HG03045 (cell line): ENCODE measurements at regions not wholly inside any gene's neighbourhood (a gene's known extent, or its start where the extent isn't known, plus 50 kb on each side); places are given as distances from the start of the nearest gene placed in this dataset.

Experiments
- ATAC-seq: cut with Tn5 transposase; IDR thresholded peaks from one replicate; pipeline ENCODE4 v1.9.1; 2021; ENCODE audit warnings: mild to moderate bottlenecking, moderate library complexity; ENCODE audit not compliant: unreplicated experiment

DNA sequence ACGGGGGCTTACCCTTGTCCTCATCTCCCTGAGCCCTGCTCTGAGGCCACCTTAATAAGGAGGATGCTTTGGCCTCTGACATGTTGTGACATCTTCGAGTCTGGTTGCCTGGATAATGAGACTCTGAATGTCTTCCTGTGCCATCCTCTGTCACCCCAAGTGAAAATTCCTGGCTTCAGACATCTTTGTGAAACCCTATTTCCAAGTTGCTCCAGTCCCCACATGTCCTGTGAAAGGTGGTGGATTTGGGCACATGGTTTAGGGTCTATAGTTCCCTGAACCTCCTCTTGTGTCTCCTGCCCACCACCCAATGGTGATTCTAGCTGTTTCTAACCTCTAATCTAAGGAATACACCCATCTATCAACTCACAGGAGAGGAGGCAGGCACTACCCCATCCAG lies 223.1 kb upstream of the GLI3 start:
- ATAC-seq = no peak

DNA sequence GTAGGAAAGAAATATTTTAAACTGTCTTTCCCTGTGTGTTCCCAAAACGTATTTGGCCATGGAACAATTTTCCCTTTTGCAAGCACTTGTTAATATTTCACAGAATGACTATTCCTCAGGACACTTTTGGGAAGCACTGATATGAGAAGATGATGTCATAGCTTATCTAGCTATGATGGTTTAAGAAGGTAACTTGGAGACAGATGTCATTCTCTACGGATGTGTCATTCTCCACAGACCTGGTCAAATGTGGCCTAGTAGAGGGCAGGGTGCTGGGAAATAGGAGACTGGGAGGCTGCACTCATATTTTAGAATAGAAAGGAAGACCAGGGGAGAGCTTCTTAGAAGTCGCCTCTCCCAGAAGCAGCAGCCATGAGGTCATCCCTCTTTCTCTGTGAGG lies 220.7 kb upstream of the GLI3 start:
- ATAC-seq = no peak

DNA sequence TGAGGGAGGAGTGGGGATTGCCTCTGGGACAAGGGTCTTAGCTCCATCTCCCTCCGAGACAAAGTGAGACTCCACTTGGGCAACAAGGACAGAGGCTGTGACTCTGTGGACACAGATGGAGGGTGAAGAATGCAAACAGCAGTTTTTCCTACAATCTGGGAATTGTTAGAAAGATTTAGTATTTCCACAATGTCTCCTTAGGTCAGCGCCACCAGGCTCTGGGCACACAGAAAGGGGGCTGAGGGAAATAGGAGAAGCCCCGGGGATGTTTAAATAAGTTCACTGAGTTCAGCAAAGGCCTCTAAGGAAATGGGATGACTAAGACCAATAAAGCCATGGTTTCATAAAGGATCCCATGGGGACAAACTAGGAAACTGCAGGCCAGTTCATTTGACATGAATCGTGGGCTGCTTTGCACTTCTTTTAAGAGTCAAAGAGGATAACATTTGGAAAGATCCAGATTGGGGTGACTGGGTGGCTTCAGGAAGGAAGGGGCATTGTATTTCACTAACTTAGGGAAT lies 219.8 kb upstream of the GLI3 start:
- no peak for ATAC-seq

DNA sequence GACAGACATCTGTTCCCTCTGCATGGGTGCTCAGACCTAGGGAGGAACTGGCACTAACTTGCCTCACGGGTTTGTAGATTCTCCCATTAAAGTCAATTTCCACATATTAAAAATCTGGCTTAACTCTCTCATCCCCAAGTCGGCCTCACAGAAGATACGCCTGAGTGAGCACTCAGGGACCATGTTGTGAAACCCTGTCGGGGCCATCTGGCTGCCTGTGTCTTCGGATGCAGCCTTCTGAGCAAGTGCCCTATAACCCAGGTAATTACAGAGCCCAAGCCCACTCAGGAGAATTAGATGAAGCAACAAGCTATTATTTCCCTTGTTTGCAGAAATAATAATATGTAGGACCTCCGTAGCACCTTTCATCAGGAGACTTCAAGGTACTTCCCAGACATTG lies 219.3 kb upstream of the GLI3 start:
- no peak for ATAC-seq

DNA sequence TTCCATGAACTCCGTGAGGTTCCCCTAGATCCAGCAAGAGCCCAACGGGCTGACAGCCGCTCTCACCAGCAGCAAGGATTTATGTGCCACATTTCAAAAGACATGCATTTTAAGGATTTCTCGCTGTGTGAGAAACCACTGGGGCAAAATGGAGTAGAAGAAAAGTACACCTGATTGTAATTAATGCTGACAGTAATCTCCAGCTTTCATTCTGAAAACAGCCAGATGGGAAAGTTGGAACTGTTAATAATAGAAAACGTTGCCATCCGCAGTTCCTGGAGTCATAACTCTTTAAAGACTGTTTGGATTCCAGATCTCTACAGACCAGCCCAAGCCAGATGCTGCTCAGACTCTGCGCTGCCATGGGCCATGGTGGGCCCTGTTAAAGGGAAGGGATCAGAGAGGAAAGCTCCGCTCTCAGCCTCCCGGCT lies 216.9 kb upstream of the GLI3 start:
- ATAC-seq = no peak

DNA sequence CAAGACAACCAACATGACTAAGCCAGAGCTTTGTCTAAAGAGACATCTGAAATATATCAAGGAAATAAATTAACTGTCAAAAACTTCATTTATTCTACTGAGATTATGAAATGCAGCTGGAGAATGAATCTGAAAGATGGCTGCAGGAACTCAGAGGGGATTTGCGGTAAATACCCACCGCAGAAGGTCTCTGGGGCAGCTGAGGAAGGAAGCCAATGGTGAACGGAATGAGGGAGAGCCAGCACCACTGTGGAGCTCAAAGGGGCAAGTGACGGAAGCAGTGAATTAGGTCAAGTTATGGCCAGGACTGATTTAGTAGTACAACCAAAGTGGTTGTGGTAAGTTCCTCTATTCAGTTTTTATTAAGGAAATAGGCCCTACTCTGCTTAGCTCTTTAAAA lies 215.3 kb upstream of the GLI3 start:
- ATAC-seq = no peak

DNA sequence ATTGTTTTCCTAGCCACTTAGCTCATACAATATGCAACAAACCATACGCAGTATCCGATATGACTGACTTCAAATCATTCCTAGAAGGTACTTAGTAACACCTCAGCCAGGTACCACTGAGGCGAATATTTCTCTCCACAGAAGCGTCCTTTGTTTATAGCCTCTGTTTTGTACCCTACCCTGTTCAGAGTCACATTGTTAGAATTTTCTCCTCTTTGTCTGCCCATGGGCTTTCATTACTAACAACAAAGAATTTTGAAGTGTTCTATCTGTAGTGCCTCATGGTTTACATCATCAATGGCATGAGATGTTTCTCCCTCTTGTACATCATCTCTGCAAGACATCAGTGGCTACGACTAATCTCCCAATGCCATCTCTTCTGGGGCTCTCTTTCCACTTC lies 212.4 kb upstream of the GLI3 start:
- no peak for ATAC-seq

DNA sequence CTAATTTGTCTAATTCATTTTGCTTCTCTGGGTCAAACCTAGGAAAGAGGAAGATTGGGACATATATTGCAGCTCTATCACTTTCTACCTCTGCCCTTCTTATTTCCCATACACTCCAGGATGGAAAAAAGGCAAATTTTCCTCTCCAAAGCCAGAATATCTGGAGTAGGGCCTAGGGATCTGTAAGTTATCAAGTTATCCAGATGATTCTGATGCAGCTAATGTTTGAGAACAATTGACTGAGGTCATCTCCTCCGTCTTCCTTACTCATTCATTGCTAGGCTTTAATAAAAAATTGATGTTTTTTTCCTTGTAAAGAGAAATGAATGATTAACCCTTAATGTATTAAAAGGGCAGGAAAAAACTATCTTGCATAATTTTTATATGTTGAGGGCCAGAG lies 211.9 kb upstream of the GLI3 start:
- no peak for ATAC-seq

DNA sequence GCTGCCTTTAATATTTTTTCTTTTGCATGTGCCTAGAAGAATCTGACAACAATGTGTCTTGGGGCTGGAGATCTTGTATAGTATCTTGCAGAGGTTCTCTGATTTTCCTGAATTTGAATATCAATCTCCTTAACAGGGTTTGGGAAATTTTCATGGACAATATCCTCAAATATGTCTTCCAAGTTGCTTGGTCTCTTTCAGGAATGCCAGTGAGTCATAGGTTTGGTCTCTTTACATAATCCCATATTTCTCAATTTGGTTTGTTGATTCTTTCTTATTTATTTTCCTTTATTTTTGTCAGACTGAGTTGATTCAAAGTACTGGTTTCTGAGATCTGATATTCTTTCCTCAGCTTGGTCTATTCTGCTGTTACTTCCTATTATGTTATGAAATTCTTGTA lies 208.7 kb upstream of the GLI3 start:
- ATAC-seq = no peak

DNA sequence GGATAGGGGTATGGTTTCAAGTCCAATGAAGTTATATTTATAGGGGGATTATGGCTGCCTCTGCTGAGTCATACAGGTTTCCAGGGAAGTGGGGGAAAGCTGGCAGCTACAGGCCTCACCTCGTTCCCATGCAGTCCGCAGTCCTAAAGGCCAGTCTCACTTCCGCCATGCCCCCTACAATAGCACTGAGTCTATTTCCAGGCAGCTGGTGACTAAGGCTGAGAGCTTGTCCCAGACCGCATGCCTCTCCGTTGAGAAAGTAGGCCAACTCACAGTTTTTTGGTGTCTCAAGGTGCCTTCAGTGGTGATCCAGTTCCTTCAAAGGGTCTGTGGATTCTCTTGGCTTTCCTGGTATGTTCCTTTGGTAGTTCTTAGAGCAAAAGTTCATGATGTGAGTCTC lies 203.9 kb upstream of the GLI3 start:
- no peak for ATAC-seq

DNA sequence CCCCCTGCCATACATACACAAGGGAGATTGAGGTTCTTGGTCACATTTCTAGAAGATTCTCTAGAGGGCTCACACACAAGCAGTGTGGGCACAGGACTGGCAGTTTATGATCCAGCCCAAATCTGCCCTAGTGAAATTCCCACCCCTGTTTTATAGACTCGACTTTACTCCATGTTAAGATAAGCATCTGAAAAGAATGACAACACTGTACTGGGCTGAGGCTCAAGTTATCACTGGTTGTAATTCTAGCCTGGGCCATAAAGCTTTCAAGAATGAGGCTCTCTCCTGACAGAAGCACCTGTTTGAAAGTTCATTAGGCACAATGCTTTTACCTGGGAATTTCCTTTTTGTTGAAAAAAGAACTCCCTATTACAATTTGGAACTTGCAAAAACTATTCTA lies 195.6 kb upstream of the GLI3 start:
- ATAC-seq = no peak

DNA sequence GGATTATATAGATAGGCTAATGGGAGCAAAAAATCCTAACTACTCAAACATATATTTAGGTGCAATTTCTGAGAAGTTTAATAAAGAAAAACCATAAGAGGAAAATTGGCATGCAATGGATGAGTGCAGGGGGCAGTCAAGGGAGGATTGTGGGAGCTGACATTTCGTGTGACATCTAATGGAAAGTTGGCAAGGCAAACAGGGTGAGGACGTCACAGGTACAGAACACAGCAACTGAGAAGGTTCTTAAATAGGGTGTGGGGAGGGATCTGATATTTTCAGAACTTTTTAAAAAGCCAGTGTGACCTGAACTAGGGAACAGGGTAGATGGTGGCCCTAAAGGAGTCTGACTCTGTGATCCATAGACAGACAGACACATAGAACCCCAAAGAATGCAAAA lies 194.9 kb upstream of the GLI3 start:
- ATAC-seq = no peak

DNA sequence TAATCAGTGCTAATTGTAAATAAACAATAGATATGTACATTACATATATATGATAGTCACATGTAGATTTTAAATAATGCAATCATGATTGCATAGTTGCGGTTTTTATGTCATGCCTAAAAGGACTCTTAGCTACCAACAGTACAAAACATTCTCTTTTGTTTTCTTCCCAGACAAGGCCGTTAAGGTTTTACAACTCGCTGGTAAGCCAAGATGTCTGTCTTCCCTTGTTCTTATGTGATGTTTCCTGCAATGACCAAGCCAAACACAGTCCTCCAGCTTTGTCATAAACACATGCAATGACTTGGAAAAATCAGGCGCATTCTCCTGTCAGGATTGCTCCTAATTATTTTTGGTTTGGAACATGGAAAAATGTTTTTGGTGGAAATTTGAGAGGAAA lies 192.3 kb upstream of the GLI3 start:
- no peak for ATAC-seq

DNA sequence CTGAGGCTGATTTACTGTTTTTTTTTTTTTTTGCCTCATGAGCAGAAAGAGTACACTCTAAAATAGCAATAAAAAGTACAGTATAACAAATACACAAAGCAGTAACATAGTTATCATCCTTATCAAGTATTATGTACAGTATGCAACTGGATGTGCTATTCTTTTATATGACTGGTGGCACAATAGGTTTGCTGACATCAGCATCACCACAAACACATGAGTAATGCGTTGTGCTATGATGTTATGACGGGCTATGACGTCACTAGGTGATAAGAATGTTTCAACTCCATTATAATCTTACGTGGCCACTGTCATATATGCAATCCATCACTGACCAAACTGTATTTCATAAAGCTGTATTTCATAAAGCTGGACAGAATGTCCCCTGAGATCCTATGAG lies 189.2 kb upstream of the GLI3 start:
- ATAC-seq = no peak

DNA sequence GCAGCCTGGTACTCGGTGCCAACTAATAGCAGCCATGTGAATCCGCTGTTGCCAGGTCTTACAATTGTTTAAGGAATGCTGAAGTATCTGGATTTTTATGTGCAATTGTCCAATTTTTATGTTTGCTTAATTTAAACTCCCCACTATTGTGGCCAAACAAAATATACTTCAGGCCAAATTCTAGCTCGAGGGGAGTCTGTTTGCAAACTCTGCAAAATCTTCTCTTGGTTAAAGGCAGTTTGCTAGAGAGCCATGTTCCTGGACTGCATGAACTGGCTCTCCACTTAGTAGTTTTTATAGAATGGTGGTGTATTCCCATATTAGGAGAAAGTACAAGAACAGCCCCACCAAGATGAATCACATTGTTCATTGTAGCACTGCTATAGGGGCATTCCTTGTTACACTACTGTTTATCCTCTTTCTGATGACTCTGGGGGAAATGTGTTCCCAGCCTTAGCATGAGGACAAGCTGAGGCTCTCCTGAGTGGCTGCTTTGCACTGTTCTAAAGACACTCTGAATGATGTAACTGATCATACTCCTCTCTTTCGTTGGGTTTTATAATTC lies 178.0 kb upstream of the GLI3 start:
- no peak for ATAC-seq

DNA sequence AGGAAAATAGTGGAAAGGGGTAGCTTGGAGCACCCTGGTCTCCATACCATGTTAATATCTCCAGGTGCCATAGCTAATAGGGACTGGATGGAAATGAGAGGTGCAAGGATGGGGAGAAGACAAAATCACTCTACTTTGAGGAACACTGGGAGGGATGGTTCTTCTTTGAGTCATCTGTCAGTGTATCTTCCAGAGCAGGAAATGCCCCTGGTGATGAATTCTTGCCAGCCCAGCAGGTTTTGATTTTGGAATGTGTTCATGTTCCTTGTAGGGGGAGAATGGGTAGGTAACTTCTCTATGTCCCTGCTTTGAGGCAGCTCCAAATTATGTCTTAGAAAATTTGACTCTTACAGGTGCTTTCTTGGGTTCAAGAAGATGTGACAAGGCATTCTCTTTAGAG lies 177.0 kb upstream of the GLI3 start:
- no peak for ATAC-seq

DNA sequence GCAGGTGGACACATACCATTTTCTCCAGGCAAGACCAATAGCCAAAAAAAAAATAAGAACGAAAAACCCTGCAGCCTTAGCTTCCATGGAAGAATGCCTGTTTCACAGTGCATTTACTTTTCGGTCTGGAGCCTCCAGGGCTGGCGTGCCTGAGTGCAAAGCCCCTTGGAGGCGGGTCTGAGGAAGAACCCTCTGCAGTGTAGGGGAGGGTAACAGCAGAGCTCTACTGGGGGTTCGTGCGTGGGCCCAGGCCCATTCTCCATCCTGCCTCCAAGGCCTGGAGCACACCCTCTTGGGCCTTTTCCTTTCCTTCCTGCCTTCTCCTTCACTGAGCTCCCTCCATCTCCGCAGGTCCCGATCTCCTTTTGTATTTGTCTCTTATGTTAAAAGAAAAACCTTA lies 172.3 kb upstream of the GLI3 start:
- ATAC-seq = no peak

DNA sequence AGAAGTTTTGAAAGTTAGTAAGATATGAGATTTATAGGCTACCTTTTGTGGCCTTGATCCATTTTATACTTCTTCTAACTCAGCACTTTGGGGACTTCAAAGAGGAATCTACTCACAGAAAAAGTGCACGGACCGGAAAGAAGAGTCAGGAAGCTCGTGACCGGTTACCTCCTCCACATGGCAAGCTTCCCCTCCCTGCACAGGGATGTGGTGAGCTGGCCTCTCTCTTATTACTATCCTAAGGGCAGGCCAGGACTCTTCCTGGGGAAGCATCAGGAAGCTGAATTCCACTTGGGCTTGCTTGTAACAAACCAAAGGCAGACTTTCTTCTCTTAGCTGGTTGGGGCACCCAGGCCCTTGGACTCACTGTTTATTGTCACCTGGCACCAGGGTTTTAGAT lies 170.8 kb upstream of the GLI3 start:
- no peak for ATAC-seq

DNA sequence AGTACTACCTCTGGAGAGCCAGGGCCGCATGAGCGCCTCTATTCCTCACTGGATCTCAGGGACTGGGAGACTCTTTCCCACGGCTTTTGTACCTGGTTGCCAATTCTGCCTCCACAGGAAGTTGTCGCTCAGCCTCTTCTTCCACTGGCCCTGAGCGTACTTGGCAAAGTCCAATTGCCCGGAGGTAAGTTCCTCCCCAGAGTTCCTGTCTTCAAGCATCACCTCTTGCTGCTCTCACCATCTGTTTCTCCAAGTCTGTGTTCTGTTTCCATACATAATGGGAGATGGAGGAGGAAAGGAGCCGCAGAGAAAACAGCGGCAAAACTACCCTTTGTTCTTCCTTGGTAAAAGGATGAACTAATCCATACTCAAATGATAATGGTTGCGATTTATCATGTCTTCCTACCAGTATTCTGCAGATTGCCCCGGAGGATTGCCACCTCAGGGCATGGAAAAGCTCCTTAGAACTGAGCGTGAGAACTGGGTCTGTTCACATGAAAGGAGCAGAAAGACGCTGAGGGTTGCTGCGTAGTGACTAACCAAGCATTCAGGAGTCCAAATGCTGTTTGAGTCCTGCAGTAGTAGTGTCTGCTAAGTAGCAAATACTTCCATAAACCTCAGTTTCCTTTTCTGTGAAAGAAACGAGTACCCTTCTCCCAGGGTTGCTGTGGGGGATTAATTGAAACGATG lies 170.2 kb upstream of the GLI3 start:
- no peak for ATAC-seq

DNA sequence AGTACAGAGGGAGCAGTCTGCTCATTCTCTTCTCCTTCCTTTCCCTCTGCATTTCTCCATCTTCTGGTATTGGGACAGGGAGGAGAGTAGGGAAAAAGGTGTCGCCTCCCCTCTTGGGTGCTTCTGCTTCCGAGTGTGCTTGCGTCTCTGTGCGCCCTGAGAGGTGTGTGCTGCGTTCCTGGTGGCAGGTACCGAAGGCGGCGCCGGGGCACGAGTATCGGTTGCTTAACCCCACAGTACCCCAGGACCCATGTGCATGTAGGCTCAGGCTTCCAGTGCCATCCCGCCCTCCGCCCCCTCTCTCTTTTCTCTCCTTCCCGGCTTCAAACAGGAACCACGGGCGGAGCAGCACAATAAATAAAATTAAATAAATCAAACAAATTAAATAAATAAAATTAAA lies 169.3 kb upstream of the GLI3 start:
- no peak for ATAC-seq

DNA sequence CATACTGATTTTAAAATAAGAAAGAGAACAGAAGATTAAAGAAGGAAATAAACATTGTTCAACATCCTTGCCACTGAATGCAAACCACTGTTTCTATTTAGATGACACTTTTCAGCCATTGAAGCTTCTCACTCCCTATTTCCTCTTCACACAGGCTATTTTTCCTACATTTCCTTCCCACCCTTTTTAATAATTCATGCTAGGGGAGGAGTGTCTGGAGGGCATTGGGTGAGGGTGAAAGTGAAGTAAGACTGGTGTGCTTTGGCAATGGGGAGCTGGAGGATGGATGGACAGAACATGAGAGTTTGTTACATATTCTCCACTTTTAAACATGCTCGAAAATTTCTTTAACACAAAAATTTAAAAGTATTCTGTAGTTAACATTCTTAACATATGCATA lies 168.8 kb upstream of the GLI3 start:
- ATAC-seq = no peak

DNA sequence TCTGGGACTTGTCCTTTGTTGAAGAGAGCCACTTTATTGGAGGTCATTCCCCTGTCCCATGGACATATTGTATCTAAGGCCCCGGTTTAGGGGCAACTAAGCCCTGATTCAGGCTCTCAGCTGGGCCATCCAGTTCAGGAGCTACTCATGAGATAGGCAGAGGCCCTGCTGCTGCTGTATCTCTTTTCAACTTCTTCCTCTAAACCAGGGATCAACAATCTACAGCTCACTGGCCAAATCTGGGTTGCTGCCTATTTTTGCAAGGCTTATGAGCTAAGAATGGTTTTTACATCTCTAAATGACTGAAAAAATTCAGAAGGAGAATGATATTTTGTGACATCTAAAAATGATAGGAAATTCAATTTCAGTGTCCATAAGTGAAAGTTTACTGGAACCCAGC lies 166.8 kb upstream of the GLI3 start:
- ATAC-seq = no peak

DNA sequence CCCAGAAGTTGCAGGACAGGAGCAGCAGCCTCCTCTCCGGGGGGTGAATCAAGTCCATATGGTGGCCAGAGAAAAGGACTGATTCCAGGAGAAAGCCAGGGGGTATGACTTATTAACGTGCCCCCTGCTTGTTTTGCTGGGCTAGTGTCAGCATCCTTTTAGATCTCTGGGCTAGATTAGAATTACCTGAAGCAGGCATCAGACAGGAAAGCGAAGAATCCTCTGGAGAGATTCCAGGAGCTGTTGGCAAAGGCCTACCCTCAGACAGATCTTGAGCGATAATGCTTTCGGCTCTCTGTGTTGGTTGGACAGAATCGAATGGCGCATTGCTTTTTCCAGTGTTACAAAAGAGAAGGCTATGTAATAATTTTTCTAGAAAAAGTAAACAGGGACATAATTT lies 164.0 kb upstream of the GLI3 start:
- no peak for ATAC-seq
